ENCODE measurements at regions not wholly inside any gene's neighbourhood (a gene's known extent, or its start where the extent isn't known, plus 50 kb on each side); places are given as distances from the start of the nearest gene placed in this dataset.

DNA sequence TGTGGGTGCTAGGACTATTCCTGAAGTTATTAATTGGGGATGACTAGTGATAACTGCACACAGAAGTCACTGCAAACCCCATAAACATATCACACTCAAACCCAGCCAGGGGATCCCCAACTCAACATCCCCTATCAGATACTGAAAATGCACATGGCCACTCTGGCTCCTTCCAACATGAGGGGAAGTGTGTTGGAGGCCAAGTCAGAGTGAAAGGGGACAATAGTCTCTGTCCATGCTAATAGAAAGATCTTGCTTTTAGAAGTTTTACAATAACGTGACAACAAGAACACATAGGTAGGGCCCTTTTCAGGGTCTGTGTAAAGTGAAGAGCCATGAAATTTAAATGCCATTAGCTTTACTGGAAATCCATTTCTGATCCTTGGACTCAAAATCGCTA is 98.8 kb upstream of the SEMA6A start:
- TF ChIP-seq, protein P1, sequence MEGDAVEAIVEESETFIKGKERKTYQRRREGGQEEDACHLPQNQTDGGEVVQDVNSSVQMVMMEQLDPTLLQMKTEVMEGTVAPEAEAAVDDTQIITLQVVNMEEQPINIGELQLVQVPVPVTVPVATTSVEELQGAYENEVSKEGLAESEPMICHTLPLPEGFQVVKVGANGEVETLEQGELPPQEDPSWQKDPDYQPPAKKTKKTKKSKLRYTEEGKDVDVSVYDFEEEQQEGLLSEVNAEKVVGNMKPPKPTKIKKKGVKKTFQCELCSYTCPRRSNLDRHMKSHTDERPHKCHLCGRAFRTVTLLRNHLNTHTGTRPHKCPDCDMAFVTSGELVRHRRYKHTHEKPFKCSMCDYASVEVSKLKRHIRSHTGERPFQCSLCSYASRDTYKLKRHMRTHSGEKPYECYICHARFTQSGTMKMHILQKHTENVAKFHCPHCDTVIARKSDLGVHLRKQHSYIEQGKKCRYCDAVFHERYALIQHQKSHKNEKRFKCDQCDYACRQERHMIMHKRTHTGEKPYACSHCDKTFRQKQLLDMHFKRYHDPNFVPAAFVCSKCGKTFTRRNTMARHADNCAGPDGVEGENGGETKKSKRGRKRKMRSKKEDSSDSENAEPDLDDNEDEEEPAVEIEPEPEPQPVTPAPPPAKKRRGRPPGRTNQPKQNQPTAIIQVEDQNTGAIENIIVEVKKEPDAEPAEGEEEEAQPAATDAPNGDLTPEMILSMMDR (conservative IDR thresholded peaks at IDR 0.05; ENCODE audit: low read depth, low read length): no peak

DNA sequence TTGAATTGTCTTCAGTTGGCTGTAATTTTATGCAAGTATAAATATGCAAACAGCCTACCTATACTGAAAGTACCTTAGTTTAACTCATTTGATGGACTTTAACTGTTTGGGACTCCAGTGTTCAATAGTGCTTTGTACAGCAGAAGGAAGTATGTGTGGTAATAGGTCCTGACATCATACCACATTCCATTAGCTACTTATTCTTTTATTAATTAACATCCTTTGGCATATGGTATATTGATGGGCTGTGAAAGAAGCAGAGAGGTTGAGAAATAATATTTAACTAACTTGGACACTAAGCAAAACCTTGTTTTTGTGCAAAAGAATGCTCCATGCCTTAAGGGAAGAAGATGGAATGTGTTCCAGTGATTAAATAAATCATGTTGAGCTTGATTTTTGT is 97.6 kb upstream of the SEMA6A start:
- peaks cover 32% of the 10 kb centered on the region for H3K4me1 ChIP-seq (ENCODE audit: low read depth, poor library complexity, severe bottlenecking)
- no peaks in the 10 kb centered on the region for H3K79me2 ChIP-seq (ENCODE audit: insufficient read depth, low read depth)
- H3K4me2 ChIP-seq: no peak overlapping the region
- no peaks in the 10 kb centered on the region for H3K27me3 ChIP-seq (ENCODE audit: insufficient read depth, low read depth)
- TF ChIP-seq, protein P1 (conservative IDR thresholded peaks at IDR 0.05; ENCODE audit: low read depth, low read length): no peak
- no peak overlapping the region for H2AFZ ChIP-seq (ENCODE audit: low read depth)
- no peaks in the 10 kb centered on the region for H4K20me1 ChIP-seq (ENCODE audit: insufficient read depth)
- H3K27ac ChIP-seq: no peak overlapping the region
- H3K36me3 ChIP-seq (ENCODE audit: insufficient read depth): no peaks in the 10 kb centered on the region
- no peak overlapping the region for H3K4me3 ChIP-seq (IDR thresholded peaks at IDR 0.05; ENCODE audit: insufficient read depth, low read depth, low read length)
- H3K9ac ChIP-seq: no peak overlapping the region

More for the DNA sequence above, 98.8 kb upstream of the SEMA6A start:
- Histone ChIP-seq H3K36me3 (ENCODE audit: insufficient read depth) (no peaks in the 10 kb centered on the region), H3K79me2 (ENCODE audit: insufficient read depth, low read depth) (no peaks in the 10 kb centered on the region), H2AFZ (ENCODE audit: low read depth) (no peak overlapping the region), H3K4me3 (IDR thresholded peaks at IDR 0.05; ENCODE audit: insufficient read depth, low read depth, low read length) (no peak overlapping the region), H3K27ac (no peak overlapping the region), H3K4me2 (no peak overlapping the region), H4K20me1 (ENCODE audit: insufficient read depth) (no peaks in the 10 kb centered on the region), H3K9ac (no peak overlapping the region), H3K4me1 (ENCODE audit: low read depth, poor library complexity, severe bottlenecking) (peaks cover 32% of the 10 kb centered on the region), H3K27me3 (ENCODE audit: insufficient read depth, low read depth) (no peaks in the 10 kb centered on the region)

DNA sequence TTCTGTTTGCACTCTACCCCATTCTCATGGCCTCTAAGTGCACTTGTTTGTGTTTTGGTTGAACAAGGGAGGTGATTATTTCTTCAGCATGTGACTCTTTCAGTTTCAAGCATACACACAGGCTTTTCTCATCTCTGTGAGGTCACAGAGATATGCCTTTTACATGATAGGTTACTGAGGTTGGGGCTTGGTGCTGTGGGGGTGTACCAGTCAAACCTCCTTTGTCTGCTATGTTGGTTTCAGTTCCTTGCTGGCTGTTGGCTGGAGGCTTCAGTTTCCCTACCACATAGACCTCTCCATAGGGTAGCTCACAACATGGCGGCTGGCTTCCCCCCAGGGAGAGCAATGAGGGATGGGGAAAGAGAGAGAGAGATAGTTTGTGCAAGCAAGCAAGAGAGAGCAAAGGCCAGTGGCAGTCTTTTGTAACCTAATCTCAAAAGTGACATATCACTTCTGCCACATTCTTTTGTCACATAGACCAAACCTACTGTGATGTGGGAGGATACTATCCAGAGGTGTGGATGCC is 96.7 kb upstream of the SEMA6A start:
- Histone ChIP-seq H3K27me3 (ENCODE audit: insufficient read depth, low read depth) (no peaks in the 10 kb centered on the region), H3K27ac (peak overlapping the region; percentile 67), H4K20me1 (ENCODE audit: insufficient read depth) (no peaks in the 10 kb centered on the region), H3K4me3 (IDR thresholded peaks at IDR 0.05; ENCODE audit: insufficient read depth, low read depth, low read length) (no peak overlapping the region), H3K9ac (no peak overlapping the region; the same call in 1 of the 2 replicates), H3K4me1 (ENCODE audit: low read depth, poor library complexity, severe bottlenecking) (peaks cover 32% of the 10 kb centered on the region), H3K79me2 (ENCODE audit: insufficient read depth, low read depth) (no peaks in the 10 kb centered on the region), H3K4me2 (peak overlapping the region; percentile 71), H3K36me3 (ENCODE audit: insufficient read depth) (no peaks in the 10 kb centered on the region), H2AFZ (ENCODE audit: low read depth) (peak overlapping the region; percentile 14)
- TF ChIP-seq, protein P1 (conservative IDR thresholded peaks at IDR 0.05; ENCODE audit: low read depth, low read length): no peak

DNA sequence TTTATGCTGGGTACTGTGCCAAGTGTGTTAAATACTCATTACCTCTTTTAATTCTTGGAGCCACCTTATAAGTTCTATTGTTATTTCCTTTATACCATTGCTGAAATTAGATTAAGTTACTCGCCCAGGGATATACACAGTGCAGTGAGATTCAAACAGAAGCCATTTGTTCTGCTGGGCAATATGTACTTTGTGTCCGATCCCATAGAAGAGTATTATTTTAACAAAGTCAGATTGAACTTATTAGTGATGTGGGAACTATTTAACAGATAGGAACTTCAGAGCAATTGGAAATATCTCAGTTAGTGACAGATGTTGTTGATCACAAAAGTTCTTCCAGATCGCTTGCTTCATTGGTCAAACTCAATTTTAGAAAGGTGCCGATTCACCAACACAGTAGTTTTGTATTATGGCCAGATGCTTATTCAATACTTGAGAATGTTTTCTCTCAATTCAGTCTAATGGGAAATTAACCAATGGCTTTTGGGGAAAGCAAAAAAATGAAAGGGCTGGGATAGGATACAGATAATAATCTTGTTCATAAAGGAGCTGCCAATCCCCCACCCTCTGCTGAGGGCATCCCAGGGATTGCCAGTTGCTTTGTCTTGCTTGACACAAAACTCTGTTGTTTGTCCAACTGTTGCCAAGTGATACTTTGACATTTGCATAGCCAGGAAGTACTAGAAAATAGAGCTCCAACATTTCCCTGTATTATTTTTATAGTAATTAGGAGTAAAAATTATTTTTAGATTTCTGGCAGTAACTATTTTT is 94.8 kb upstream of the SEMA6A start:
- peak overlapping the region; percentile 71; the same call in 1 of the 2 replicates for H3K4me2 ChIP-seq
- H3K4me3 ChIP-seq (IDR thresholded peaks at IDR 0.05; ENCODE audit: insufficient read depth, low read depth, low read length): no peak overlapping the region
- TF ChIP-seq, protein P1 (conservative IDR thresholded peaks at IDR 0.05; ENCODE audit: low read depth, low read length): no peak
- H3K27me3 ChIP-seq (ENCODE audit: insufficient read depth, low read depth): no peaks in the 10 kb centered on the region
- no peak overlapping the region for H3K27ac ChIP-seq
- no peak overlapping the region for H2AFZ ChIP-seq (ENCODE audit: low read depth)
- no peaks in the 10 kb centered on the region for H4K20me1 ChIP-seq (ENCODE audit: insufficient read depth)
- H3K9ac ChIP-seq: no peak overlapping the region
- no peaks in the 10 kb centered on the region for H3K36me3 ChIP-seq (ENCODE audit: insufficient read depth)
- peaks cover 32% of the 10 kb centered on the region for H3K4me1 ChIP-seq (ENCODE audit: low read depth, poor library complexity, severe bottlenecking)
- H3K79me2 ChIP-seq (ENCODE audit: insufficient read depth, low read depth): no peaks in the 10 kb centered on the region

All from KMS-11 (cell line).